Stimulated activated CD4-positive, alpha-beta T cell treated with anti-CD3 and anti-CD28 coated beads, TNF-alpha, amount 100 ng/mL, for 48 hours (primary cell): ENCODE measurements at regions not wholly inside any gene's neighbourhood (a gene's known extent, or its start where the extent isn't known, plus 50 kb on each side); places are given as distances from the start of the nearest gene placed in this dataset.
"Not testable (repeated sequence)": the region's sequence is repeated elsewhere in the genome, so short reads cannot be mapped to it uniquely, and the experiment has no call there.

Source experiments
- DNase-seq, 3 donors: peaks; one replicate each; pipeline ENCODE4 v3.0.0-alpha.2; 2020; ENCODE audit warnings: low read depth in 3 of 3

DNA sequence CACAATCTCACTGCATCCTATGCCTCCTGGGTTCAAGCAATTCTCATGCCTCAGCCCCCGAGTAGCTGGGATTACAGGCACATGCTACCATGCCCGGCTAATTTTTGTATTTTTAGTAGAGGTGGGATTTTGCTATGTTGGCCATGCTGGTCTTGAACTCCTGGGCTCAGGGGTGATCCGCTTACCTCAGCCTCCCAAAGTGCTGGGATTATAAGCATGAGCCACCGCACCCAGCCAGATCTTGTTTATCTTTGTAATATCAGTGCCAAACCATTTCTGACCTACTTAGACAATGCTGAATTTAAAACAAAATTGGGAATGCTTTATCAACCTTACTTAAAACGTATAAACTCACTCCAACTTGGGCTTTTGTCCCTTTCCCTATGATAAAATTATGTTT is 103.7 kb upstream of the GBE1 start:
- DNase-seq, result not testable (repeated sequence)

DNA sequence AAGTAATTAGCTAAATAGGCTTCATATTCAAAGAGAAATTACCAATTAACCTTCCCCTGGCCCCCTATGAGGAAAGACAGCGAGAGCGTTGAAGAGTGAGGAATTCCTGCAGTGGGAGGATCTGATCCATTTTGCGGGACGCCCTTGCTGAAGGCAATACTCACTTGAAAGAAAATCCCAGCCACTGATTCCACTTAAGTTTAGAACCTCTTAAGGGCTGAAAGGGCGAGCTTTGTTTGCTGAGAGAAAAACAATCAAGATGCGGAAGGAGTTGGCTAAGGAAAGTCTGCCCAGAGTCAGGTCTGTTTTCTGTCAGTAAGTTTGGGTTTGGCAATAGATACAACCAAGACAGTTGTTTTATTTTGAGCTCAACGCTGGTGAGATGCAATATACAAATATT is 102.8 kb upstream of the GBE1 start:
- DNase-seq, result no peak

DNA sequence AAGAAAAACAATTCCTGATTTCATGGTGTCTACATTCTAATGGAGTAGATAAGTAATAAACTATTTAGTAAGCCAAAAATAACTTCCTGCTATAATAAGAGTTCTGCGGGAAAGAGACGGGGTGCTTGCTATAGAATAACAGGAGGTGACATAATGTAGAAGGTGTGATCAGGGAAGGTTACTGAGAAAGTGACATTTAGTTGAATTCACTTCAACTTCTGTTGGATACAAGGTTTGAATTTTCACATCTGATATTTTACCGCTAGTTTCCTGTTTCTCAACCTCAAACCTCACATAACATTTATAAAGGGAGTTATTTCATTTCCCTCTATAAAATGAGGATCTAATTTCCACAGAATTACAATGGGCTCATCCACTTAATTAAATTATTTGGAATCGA is 102.3 kb upstream of the GBE1 start:
- DNase-seq, result no peak

GRCh38 chr3:81861593-81861992 is 100.1 kb upstream of the GBE1 start:
- no peak for DNase-seq

DNA sequence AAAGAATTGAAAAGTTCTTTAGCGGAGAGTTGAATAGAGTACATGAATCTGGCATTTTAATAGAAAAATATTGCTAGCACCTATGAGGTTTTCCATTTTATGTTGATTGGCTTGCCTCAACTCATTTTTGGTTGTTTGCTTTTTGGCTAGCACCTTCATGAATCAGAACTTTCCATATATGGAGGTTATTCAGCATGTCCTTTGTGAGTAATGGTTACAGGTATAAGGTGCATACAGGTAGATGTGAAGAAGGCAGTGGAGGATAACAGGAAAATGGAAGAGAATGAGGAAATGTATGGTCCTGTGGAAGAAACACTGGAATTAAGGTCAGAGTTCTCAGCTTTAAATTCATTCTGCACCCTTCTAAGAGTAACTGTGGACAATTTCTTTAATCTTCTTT is 98.1 kb upstream of the GBE1 start:
- DNase-seq, result no peak

DNA sequence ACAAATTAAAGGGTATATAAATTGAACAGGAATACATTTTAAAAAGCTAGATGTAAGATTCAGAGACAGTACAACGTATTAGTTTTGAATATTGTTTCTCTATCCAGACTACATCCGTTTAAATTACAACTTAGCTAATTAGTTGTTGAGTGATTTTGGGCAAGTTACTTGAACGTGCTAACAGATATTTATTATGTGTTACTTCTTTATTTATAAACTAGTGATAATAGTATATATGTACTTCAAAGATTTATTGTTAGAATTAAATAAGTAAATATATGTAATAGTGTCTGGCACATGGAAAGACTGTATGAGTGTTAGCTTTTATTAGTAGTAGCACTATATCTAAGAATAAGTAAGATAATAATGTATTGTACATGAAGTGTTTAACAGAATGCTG is 92.0 kb upstream of the GBE1 start:
- DNase-seq, result no peak

GRCh38 chr3:81851176-81851575 is 89.7 kb upstream of the GBE1 start:
- DNase-seq, result no peak

DNA sequence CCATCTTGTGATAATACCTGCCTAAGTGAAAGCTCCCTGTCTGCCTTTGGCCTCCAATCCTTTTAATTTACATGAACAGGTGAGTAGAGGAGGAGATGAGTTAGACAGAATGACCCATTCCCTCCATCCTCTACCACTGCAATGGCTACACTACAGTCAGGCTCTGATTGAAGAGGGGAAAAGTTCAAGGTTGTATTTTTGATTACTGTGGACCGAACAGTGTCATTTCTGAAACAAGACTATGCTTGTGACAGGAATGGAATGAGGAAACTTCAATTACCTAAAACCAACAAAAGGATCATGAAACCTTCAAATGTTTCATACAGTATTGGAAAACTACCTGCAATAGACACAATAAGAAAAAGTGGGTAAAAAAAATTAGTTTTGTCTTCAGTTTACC is 85.5 kb upstream of the GBE1 start:
- no peak for DNase-seq

GRCh38 chr3:81841540-81841939 is 80.1 kb upstream of the GBE1 start:
- DNase-seq, result no peak

DNA sequence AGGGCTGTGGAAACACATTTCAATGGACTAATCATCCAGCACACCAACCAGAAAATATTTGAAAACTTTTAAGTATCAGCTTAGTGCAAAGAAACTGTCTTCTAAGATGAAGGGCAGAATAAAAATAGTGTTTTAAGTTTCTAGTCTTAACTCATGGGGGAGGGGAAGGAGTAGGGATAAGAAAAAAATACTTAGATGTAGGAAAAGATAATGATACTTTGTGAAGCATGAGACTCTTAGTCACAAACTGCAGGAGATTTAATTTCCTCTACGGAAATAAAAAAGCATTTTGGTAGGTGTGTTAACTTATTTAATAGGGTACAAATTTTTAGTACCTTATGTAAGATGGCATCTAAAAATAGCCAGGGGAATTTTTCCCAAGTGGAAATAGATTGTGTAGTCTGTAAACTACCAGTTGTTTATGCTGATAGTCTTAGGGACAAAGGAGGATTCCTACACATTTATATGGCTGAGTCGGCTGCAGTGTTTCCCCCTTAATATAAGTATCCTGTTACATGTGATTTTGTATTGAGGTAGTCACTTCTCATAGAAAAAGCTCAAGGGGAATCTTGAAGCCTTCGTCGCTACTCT is 78.2 kb upstream of the GBE1 start:
- no peak for DNase-seq

GRCh38 chr3:81838457-81838856 is 77.0 kb upstream of the GBE1 start:
- DNase-seq, result no peak

DNA sequence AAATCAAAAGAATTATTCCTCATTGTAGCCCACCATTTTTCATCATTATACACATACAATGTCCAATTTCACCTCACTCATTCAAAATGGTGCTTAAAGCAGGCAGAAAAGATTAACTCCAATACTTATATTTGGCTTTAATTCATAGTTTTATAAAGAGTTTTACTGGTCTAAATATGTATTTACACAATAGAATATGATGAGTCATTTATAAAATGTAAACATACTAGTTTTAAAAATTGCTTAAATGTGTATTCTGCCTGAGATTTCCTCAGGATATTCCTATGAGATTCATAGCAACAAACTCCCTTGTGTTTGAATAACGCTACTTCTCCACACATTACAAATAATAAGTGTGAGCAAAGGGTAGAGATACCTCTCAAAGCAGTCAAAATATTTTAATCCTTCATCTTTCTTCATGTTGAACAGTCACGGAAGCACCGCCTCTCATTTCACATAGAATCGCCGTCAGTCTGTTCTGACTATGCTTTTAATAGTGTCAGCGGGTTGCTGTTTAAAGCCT is 75.7 kb upstream of the GBE1 start:
- no peak for DNase-seq

GRCh38 chr3:81829937-81830336 is 68.5 kb upstream of the GBE1 start:
- DNase-seq, result no peak

- not testable (repeated sequence) for DNase-seq
These were observed 67.8 kb upstream of the GBE1 start for GRCh38 chr3:81829272-81829671.

DNA sequence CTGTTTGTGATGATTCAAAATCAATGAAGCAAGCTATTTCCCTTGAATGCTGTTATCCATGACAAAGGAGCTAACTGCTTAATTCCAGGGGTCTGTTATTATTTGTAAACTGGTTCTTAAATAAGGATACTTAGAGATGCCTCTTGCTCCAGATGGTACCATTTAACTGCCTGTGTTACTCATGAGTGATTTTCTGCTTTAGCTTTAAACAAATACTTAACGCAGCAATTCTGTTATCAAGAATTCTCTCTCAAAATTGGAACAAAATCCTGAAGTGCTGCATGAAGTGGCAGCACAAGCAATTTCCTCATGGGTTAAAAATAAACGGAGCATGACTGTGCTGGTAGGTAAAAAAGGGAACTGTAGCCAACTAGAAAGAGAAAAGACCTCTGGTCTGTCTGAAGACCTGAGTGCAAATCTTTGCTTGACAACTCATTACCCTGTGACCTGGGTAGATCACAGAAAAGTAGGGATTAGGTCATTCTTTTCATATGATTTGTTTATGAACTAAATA is 62.5 kb upstream of the GBE1 start:
- no peak for DNase-seq

DNA sequence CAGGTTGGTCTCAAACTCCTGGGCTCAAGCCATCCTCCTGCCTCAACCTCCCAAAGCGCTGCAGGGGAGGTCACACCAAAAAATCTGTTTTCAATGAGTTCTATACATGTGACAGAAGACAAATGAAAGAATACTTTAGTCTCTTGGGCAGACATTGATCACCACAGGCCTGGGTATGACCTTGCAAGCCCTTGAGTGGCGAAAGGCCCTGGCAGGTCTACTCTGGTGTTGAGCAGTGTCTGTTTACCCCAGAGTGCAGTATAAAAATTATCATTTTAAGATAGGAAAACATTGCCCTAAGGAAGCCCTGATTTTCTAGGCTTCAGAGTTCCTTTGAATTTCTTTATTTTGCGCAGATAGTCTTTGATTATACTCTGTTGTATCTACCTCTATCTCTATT is 61.6 kb upstream of the GBE1 start:
- DNase-seq, result no peak

GRCh38 chr3:81816473-81817250 is 55.2 kb upstream of the GBE1 start:
- DNase-seq, result no peak

GRCh38 chr3:81812098-81812497 is 50.7 kb upstream of the GBE1 start:
- not testable (repeated sequence) for DNase-seq
